GM23338 (cell line): ENCODE measurements at regions not wholly inside any gene's neighbourhood (a gene's known extent, or its start where the extent isn't known, plus 50 kb on each side); places are given as distances from the start of the nearest gene placed in this dataset.

ENCODE experiments used
- ATAC-seq: fragments of 200-7000 bp; cut with Tn5 transposase; 3 replicates; pipeline ENCODE4 v1.9.1; 2020
- DNase-seq: peaks from one replicate; pipeline ENCODE4 v3.0.0-alpha.2; 2015; ENCODE audit warnings: low spot score
- H2AFZ ChIP-seq: fragments of 200-600 bp; sonication (generic); 2 replicates; pipeline ENCODE4 v1.8.0; 2016; ENCODE audit warnings: antibody characterized with exemption, mild to moderate bottlenecking, moderate library complexity
- H3F3A ChIP-seq: fragments of 200-600 bp; sonication (generic); replicated peaks from 2 replicates; pipeline ENCODE4 v1.8.0; 2017; ENCODE audit warnings: antibody characterized with exemption, mixed run types, low read depth
- H3K27ac ChIP-seq: fragments of 200-600 bp; sonication (generic); 2 replicates; pipeline ENCODE4 v1.6.1; 2016; ENCODE audit warnings: low read depth
- H3K27me3 ChIP-seq: fragments of 200-600 bp; sonication (generic); 2 replicates; pipeline ENCODE4 v1.8.0; 2016; ENCODE audit warnings: mild to moderate bottlenecking, mixed run types, moderate library complexity; ENCODE audit not compliant: insufficient read depth
- H3K36me3 ChIP-seq: fragments of 200-600 bp; sonication (generic); 2 replicates; pipeline ENCODE4 v1.8.0; 2016; ENCODE audit warnings: mild to moderate bottlenecking; ENCODE audit not compliant: insufficient read depth
- H3K4me1 ChIP-seq: fragments of 200-600 bp; sonication (generic); 2 replicates; pipeline ENCODE4 v1.8.0; 2016; ENCODE audit warnings: mild to moderate bottlenecking, moderate library complexity; ENCODE audit not compliant: insufficient read depth
- H3K4me2 ChIP-seq: fragments of 200-600 bp; sonication (generic); 2 replicates; pipeline ENCODE4 v1.7.1; 2017; ENCODE audit warnings: mixed run types
- H3K4me3 ChIP-seq: fragments of 200-600 bp; sonication (generic); 2 replicates; pipeline ENCODE4 v1.6.1; 2016; ENCODE audit warnings: mixed run types
- H3K79me2 ChIP-seq: fragments of 200-600 bp; sonication (generic); replicated peaks from 2 replicates; pipeline ENCODE4 v1.8.0; 2017; ENCODE audit warnings: mild to moderate bottlenecking; ENCODE audit not compliant: insufficient read depth
- H3K9me2 ChIP-seq: fragments of 200-600 bp; sonication (generic); 2 replicates; pipeline ENCODE4 v1.8.0; 2017; ENCODE audit not compliant: insufficient read depth
- H4K20me1 ChIP-seq: fragments of 200-600 bp; sonication (generic); replicated peaks from 2 replicates; pipeline ENCODE4 v1.8.0; 2017; ENCODE audit warnings: mild to moderate bottlenecking; ENCODE audit not compliant: insufficient read depth
- H3K27ac Mint-ChIP-seq: 2 replicates; pipeline ENCODE4 v1.8.0; 2020; ENCODE audit warnings: inconsistent platforms, mild to moderate bottlenecking, moderate library complexity, mixed read lengths
- H3K27me3 Mint-ChIP-seq: 3 replicates; pipeline ENCODE4 v1.8.0; 2022; ENCODE audit warnings: low read depth, mild to moderate bottlenecking, moderate library complexity, mixed read lengths, inconsistent platforms; ENCODE audit not compliant: insufficient read depth, poor library complexity
- H3K36me3 Mint-ChIP-seq: 3 replicates; pipeline ENCODE4 v1.8.0; 2021; ENCODE audit warnings: low read depth, mild to moderate bottlenecking, inconsistent platforms, moderate library complexity, mixed read lengths
- H3K4me1 Mint-ChIP-seq: 3 replicates; pipeline ENCODE4 v1.8.0; 2020; ENCODE audit warnings: mild to moderate bottlenecking, inconsistent platforms, mixed read lengths
- H3K4me3 Mint-ChIP-seq: 3 replicates; pipeline ENCODE4 v1.8.0; 2021; ENCODE audit warnings: moderate library complexity, mild to moderate bottlenecking, inconsistent platforms, mixed read lengths
- H3K9me3 Mint-ChIP-seq: 3 replicates; pipeline ENCODE4 v1.8.0; 2020; ENCODE audit warnings: moderate library complexity, mild to moderate bottlenecking, inconsistent platforms, mixed read lengths
- CREB1 ChIP-seq: fragments of 250-450 bp; sonication (Bioruptor Pico); IDR thresholded peaks from 2 replicates; pipeline ENCODE4 v1.5.0; 2020; ENCODE audit warnings: low read depth, mild to moderate bottlenecking, moderate library complexity
- ETS1 ChIP-seq: IDR thresholded peaks from 2 replicates; pipeline ENCODE4 v1.6.1; 2016; ENCODE audit warnings: antibody characterized with exemption
- EZH2 ChIP-seq: fragments of 200-600 bp; sonication (generic); IDR thresholded peaks from one replicate; pipeline ENCODE4 v1.8.0; 2017; ENCODE audit warnings: antibody characterized with exemption, mild to moderate bottlenecking, low read depth; ENCODE audit not compliant: unreplicated experiment
- JUNB ChIP-seq: IDR thresholded peaks from one replicate; pipeline ENCODE4 v1.6.1; 2016; ENCODE audit warnings: antibody characterized with exemption; ENCODE audit not compliant: unreplicated experiment
- REST ChIP-seq: IDR thresholded peaks from one replicate; pipeline ENCODE4 v1.6.1; 2018; ENCODE audit warnings: antibody characterized with exemption; ENCODE audit not compliant: unreplicated experiment
- STAT1 ChIP-seq: IDR thresholded peaks from one replicate; pipeline ENCODE4 v1.6.1; 2016; ENCODE audit warnings: antibody characterized with exemption; ENCODE audit not compliant: unreplicated experiment
- ZNF114 ChIP-seq: fragments of 250-450 bp; sonication (Bioruptor Pico); IDR thresholded peaks from 2 replicates; pipeline ENCODE4 v1.5.0; 2020; ENCODE audit warnings: mild to moderate bottlenecking, moderate library complexity
- ZNF331 ChIP-seq: fragments of 250-450 bp; sonication (Bioruptor Pico); IDR thresholded peaks from 2 replicates; pipeline ENCODE4 v1.5.0; 2020; ENCODE audit warnings: low read depth, mild to moderate bottlenecking, moderate library complexity
- ZNF462 ChIP-seq: fragments of 250-450 bp; sonication (Bioruptor Pico); IDR thresholded peaks from 2 replicates; pipeline ENCODE4 v1.5.0; 2020; ENCODE audit warnings: mild to moderate bottlenecking, moderate library complexity

- TF ChIP-seq REST, result no peak
- no peak for TF ChIP-seq ETS1
- TF ChIP-seq ZNF114 (CRISPR knock-in tag), result no peak
- TF ChIP-seq CREB1 (CRISPR knock-in tag), result no peak
Observed at GRCh38 chr18:22683786-22684185, 249.3 kb upstream of the RBBP8 start (continued).

GRCh38 chr18:22684268-22684667 lies 248.9 kb upstream of the RBBP8 start:
- Histone ChIP-seq H4K20me1 (no peaks in the 10 kb centered on the region), H3K4me3 (no peak overlapping the region), H3F3A (no peaks in the 10 kb centered on the region), H3K4me1 (no peaks in the 10 kb centered on the region), H3K4me2 (no peak overlapping the region), H3K36me3 (no peaks in the 10 kb centered on the region), H3K27me3 (no peaks in the 10 kb centered on the region), H3K27ac (no peak overlapping the region), H2AFZ (no peak overlapping the region), H3K79me2 (no peaks in the 10 kb centered on the region), H3K9me2 (no peaks in the 10 kb centered on the region)
- no peak for DNase-seq
- Mint-ChIP-seq H3K36me3 (peaks cover 6% of the 10 kb centered on the region; the same call in 2 of the 3 replicates), H3K27ac (no peak overlapping the region), H3K4me1 (no peaks in the 10 kb centered on the region), H3K27me3 (no peaks in the 10 kb centered on the region), H3K9me3 (peaks cover 7% of the 10 kb centered on the region; the same call in 2 of the 3 replicates), H3K4me3 (no peak overlapping the region)
- no peak for ATAC-seq
- TF ChIP-seq EZH2 (no peak), STAT1 (no peak), ZNF462 (CRISPR knock-in tag) (no peak), ZNF114 (CRISPR knock-in tag) (no peak), REST (no peak), ETS1 (no peak), JUNB (no peak), ZNF331 (CRISPR knock-in tag) (no peak)
